AG10803 (cell line): ENCODE measurements at regions not wholly inside any gene's neighbourhood (a gene's known extent, or its start where the extent isn't known, plus 50 kb on each side); places are given as distances from the start of the nearest gene placed in this dataset.

Source experiments
- DNase-seq: peaks from one replicate; pipeline ENCODE4 v3.0.0; 2010; ENCODE audit warnings: low read depth
- H3K4me3 ChIP-seq: 2 replicates; pipeline ENCODE4 v1.5.1; 2011; ENCODE audit warnings: mild to moderate bottlenecking, low read length, control low read depth
- TF ChIP-seq, protein P1 (sequence below): conservative IDR thresholded peaks from 2 replicates; pipeline ENCODE4 v1.5.1; 2011; ENCODE audit warnings: mild to moderate bottlenecking, low read length, control low read depth, inconsistent platforms

DNA sequence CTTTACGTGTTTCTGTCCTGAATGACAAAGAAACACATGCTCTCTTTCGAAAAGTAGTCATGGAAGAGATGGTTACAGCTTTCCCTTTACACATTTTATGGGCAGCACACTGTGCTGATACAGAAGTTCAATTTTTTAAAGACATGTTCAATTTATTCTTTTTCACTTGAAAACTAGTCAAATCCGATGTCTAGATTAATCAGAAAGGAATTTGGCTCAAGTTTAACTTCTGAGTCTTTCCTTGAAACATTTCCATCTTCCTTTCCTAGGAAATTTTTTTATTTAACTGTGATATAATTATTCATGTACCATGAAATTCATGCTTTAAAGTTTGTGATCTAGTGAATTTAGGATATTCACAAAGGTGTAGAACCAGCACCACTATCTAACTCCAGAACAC is 360.1 kb downstream of the TNS3 start:
- TF ChIP-seq, protein P1, sequence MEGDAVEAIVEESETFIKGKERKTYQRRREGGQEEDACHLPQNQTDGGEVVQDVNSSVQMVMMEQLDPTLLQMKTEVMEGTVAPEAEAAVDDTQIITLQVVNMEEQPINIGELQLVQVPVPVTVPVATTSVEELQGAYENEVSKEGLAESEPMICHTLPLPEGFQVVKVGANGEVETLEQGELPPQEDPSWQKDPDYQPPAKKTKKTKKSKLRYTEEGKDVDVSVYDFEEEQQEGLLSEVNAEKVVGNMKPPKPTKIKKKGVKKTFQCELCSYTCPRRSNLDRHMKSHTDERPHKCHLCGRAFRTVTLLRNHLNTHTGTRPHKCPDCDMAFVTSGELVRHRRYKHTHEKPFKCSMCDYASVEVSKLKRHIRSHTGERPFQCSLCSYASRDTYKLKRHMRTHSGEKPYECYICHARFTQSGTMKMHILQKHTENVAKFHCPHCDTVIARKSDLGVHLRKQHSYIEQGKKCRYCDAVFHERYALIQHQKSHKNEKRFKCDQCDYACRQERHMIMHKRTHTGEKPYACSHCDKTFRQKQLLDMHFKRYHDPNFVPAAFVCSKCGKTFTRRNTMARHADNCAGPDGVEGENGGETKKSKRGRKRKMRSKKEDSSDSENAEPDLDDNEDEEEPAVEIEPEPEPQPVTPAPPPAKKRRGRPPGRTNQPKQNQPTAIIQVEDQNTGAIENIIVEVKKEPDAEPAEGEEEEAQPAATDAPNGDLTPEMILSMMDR: no peak
- H3K4me3 ChIP-seq: no peak overlapping the region
- peak; percentile 21 for DNase-seq

DNA sequence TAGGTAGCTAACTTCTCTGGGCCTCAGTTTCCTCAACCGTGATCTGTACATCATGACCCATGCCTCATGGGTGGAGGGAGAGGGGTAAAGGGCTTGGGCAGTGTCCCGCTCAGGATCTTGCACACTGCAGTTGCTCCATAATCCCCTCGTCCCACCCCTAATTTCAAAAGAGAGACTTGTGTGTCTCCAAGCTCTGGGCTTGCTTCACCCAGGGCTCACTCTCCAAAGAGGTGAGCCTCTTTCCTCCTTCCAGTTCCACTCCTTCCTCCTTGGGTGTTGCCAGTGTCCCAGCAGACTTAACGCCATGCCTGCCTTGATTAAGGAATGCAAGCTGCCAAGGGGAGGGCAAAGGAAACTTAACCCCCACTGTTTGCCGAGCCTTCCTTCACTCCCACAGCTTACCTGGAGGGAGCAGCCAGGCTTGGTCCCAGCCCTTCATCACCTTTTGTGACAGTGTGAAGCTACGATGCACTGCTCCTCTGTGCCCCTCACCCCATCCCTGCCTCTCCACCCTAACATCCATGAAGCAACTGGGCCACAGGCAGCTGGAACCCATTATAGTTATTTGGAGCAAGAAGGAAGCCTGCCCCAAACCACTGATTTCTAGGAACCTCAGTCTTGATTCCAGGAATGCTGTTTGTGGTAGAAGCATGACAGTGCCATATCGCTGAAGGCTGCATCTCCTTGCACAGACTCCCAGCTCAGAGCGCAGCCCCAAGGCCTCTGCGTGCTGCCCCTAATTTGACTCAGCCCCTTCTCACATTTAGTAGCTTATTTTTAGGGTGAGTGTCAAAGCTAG is 363.3 kb downstream of the TNS3 start:
- DNase-seq: peak; percentile 93
- TF ChIP-seq, protein P1: no peak
- no peak overlapping the region for H3K4me3 ChIP-seq

DNA sequence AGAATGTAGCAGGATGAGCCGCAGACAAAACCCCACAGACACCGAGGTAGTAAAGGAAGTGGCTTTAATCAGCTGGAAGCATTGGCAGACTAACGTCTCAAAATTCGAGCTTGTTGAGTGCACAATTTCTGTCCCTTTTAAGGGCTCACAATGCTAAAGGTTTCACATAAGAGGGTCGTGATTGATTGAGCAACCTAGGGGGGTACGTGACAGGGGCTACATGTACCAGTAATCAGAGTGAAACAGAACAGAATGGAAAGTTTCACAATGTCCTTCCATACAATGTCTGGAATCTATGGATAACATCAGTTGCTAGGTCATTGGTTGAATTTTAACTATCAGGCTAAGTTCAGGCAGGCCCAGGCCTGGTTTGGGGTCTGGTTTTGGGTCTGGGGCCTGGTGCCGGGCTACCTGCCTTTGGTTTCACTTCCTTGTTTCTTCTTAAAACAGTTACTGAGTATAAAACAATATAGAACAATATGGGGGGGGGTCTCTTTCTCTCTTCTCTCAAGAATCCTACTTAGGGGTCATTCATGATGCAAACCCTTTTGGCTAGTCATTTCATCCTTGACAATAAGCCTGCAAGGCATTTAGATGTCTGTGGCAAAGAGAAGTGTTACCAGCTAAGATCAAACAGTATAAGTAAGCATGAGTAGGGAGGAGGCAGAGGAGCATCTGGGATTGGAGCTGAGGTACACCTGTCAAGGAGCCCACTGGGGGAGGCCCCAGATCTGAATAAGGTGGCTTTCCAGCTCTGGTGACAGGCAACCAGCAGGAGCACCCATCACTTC is 364.1 kb downstream of the TNS3 start:
- no peak for DNase-seq
- TF ChIP-seq, protein P1: no peak
- H3K4me3 ChIP-seq: no peak overlapping the region

DNA sequence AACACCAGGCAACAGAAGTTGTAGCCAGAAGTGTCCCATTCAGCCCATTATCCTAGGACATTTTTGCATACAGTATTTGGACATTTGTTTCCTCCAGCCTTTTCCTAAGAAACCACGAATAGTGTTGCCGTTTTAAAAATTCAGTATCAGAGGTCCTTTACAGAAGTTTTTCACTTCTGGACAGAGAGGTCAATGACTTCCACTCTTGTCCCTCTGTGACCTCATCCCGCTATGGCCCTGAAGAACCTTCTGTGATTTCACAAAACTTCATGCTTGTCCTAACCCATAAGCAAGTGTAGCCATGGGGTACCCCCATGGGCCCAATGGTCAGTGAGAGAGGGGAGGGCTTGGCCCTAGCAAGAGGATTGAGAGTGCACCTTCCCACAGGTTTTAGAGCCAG is 364.8 kb downstream of the TNS3 start:
- DNase-seq: no peak
- no peak overlapping the region for H3K4me3 ChIP-seq
- TF ChIP-seq, protein P1: no peak

DNA sequence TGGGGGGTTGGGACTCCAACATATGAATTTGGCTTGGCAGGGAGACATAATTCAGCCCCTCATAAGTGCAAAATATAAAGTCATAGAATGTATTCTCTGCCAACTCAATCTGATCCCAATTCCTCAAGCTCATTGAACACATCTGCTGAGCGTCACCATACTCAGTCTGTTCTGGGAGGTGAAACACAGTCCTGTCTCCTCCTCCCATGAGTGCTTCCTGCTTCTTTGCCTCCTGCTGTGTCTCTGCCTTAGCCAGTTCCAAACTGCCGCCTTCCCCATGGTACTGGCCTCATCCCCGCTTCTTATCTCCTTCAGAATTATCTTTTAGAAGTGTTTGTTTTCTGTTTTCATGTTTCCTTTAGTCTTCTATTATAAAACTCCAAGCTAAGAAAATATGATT is 365.5 kb downstream of the TNS3 start:
- TF ChIP-seq, protein P1: no peak
- H3K4me3 ChIP-seq: no peak overlapping the region
- no peak for DNase-seq

DNA sequence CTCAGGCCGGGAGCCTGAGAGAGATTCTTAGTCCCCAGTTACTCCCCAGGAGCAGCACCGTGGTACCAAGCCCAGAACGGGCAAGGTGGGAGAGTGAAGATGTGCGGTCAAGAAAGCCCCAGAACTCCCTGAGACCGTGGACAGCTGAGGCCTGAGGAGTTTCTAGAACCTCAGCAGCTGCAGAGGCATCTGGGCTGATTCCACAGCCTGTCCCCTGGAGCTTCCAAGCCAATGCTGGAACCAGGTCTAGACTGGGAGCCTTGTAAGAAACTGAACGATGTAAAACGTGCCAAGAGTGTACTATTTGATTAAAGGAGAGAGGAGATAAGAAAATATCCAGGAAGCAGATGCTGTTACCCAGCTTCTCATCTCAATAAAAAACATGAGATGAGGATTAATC is 366.3 kb downstream of the TNS3 start:
- TF ChIP-seq, protein P1: no peak
- DNase-seq: no peak
- no peak overlapping the region for H3K4me3 ChIP-seq

DNA sequence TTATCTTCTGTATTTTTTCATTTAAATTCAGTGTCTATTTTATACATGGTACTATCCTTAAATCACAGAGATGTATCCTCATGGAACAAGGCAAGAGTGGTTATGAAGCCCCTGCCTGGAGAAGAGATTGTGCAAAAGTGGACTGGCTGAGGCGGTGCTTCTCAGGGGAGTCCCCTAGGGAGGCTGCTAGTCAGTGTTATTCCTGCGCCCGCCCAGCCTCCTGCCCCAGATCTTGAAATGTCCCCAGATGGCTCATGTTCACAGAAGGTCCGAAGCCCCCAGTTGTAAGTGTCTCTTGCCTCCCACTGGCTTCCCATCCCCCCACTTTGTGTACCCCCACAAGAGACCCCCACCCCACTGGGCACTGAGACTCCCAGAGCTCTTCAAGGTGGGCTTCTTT is 366.9 kb downstream of the TNS3 start:
- TF ChIP-seq, protein P1: no peak
- no peak overlapping the region for H3K4me3 ChIP-seq
- DNase-seq: no peak
